HL-60 (cell line): ENCODE measurements at regions not wholly inside any gene's neighbourhood (a gene's known extent, or its start where the extent isn't known, plus 50 kb on each side); places are given as distances from the start of the nearest gene placed in this dataset.

Source experiments
- DNase-seq, 2 experiments: peaks; one replicate each; pipeline ENCODE4 v3.0.0-alpha.2; 2010 to 2020; ENCODE audit warnings: low read depth in 1 of 2, low spot score in 1 of 2
- H3K27ac ChIP-seq: fragments of 250-450 bp; sonication (Bioruptor Pico); replicated peaks from 2 replicates; pipeline ENCODE4 v1.5.1; 2020; ENCODE audit warnings: mild to moderate bottlenecking, moderate library complexity
- H3K27me3 ChIP-seq: fragments of 250-450 bp; sonication (Bioruptor Pico); 2 replicates; pipeline ENCODE4 v1.5.1; 2021; ENCODE audit warnings: mild to moderate bottlenecking, moderate library complexity; ENCODE audit not compliant: insufficient read depth, poor library complexity, severe bottlenecking
- H3K4me3 ChIP-seq: replicated peaks from 2 replicates; pipeline ENCODE4 v1.5.1; 2011; ENCODE audit warnings: mild to moderate bottlenecking, control low read depth, low read length; ENCODE audit not compliant: insufficient read depth
- CTCF ChIP-seq: IDR thresholded peaks from one replicate; pipeline ENCODE4 v1.5.1; 2011; ENCODE audit warnings: low read length, control low read depth, inconsistent platforms; ENCODE audit not compliant: insufficient read depth
- GABPA ChIP-seq: IDR thresholded peaks from 2 replicates; pipeline ENCODE4 v1.6.1; 2012; ENCODE audit warnings: low read depth
- POLR2AphosphoS5 ChIP-seq: IDR thresholded peaks from 2 replicates; pipeline ENCODE4 v1.6.1; 2012; ENCODE audit warnings: low read depth
- REST ChIP-seq: IDR thresholded peaks from 2 replicates; pipeline ENCODE4 v1.6.1; 2012; ENCODE audit warnings: low read depth; ENCODE audit not compliant: insufficient replicate concordance
- SPI1 ChIP-seq: IDR thresholded peaks from 2 replicates; pipeline ENCODE4 v1.6.1; 2012; ENCODE audit warnings: low read depth, mild to moderate bottlenecking, borderline replicate concordance

GRCh38 chr3:1883534-1883933 lies 215.1 kb upstream of the CNTN4 start:
- TF ChIP-seq CTCF (no peak), SPI1 (no peak), GABPA (no peak), REST (no peak)
- DNase-seq, result no peak
- no peak overlapping the region for H3K4me3 ChIP-seq
- no peaks in the 10 kb centered on the region for H3K27me3 ChIP-seq
- H3K27ac ChIP-seq, result no peak overlapping the region

GRCh38 chr3:1892459-1892858 lies 206.2 kb upstream of the CNTN4 start:
- no peak for TF ChIP-seq REST
- TF ChIP-seq GABPA, result no peak
- TF ChIP-seq SPI1, result no peak
- no peak for TF ChIP-seq POLR2AphosphoS5
- TF ChIP-seq CTCF, result no peak
- no peak for DNase-seq
- H3K4me3 ChIP-seq, result no peak overlapping the region
- H3K27ac ChIP-seq, result no peak overlapping the region
- no peaks in the 10 kb centered on the region for H3K27me3 ChIP-seq

GRCh38 chr3:1902416-1902815 lies 196.2 kb upstream of the CNTN4 start:
- H3K27ac ChIP-seq, result no peak overlapping the region
- H3K4me3 ChIP-seq, result no peak overlapping the region
- no peak for DNase-seq
- TF ChIP-seq CTCF (no peak), GABPA (no peak), POLR2AphosphoS5 (no peak), REST (no peak), SPI1 (no peak)
- H3K27me3 ChIP-seq, result no peaks in the 10 kb centered on the region
